ENCODE measurements at regions not wholly inside any gene's neighbourhood (a gene's known extent, or its start where the extent isn't known, plus 50 kb on each side); places are given as distances from the start of the nearest gene placed in this dataset.

DNA sequence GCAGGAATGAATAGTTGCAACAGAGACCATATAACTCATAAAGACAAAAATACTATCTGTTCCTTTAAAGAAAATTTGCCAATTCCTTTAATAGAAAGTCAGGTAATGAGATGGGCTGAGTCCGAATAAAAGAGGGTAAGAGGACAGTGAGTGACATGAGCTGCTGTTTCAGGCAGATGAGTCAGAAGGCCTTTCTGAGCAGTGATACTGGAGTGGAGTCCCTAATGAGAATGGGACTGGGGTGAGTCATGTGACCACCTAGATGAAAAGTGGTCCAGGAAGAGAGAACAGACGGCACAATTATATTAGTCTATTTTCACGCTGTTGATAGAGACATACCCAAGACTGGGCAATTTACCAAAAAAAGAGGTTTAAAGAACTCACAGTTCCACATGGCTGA lies 393.7 kb downstream of the BCL11B start:
- no peak overlapping the region for H2BK12ac ChIP-seq (ENCODE audit: low read length)
- H3K23ac ChIP-seq (ENCODE audit: low read length) = no peak overlapping the region
- H2AFZ ChIP-seq (ENCODE audit: insufficient read depth, low read length, poor library complexity) = no peak overlapping the region
- H2AK5ac ChIP-seq (ENCODE audit: low read length) = no peak overlapping the region
- DNase-seq = no peak
- no peak overlapping the region for H4K8ac ChIP-seq (ENCODE audit: low read depth, low read length)
- H3K18ac ChIP-seq (ENCODE audit: low read length) = no peak overlapping the region
- H4K91ac ChIP-seq (ENCODE audit: low read depth, low read length) = no peak overlapping the region
- H4K12ac ChIP-seq (ENCODE audit: low read depth, low read length) = no peak overlapping the region
- no peaks in the 10 kb centered on the region for H3K79me2 ChIP-seq (ENCODE audit: control insufficient read depth, insufficient read depth, low read length, poor library complexity)
- H3K4ac ChIP-seq (ENCODE audit: low read depth, low read length) = no peak overlapping the region
- H2BK120ac ChIP-seq (ENCODE audit: insufficient read depth, low read length, poor library complexity) = no peak overlapping the region
- H3K4me3 ChIP-seq (ENCODE audit: low read depth, low read length) = no peak overlapping the region
- H3K4me1 ChIP-seq (ENCODE audit: control insufficient read depth in 1 of 2, insufficient read depth in 2 of 2, low read length in 2 of 2) = no peaks in the 10 kb centered on the region
- WGBS (ENCODE audit: extremely low coverage, insufficient coverage, insufficient read length) = no CpG with 5 or more reads among the region's 3 CpGs
- no peaks in the 10 kb centered on the region for H3K9me3 ChIP-seq (ENCODE audit: insufficient read depth, low read depth, low read length)
- H2BK5ac ChIP-seq (ENCODE audit: low read depth, low read length, poor library complexity) = no peak overlapping the region
- no peaks in the 10 kb centered on the region for H3K36me3 ChIP-seq (ENCODE audit: control insufficient read depth in 1 of 2, insufficient read depth in 2 of 2, low read length in 2 of 2)
- no peaks in the 10 kb centered on the region for H3K27me3 ChIP-seq (ENCODE audit: insufficient read depth, low read length)
- H3K14ac ChIP-seq (ENCODE audit: low read length) = no peak overlapping the region
- H3K9ac ChIP-seq (ENCODE audit: low read length) = no peak overlapping the region
- no peak overlapping the region for H3K27ac ChIP-seq (ENCODE audit: low read depth, low read length)
- H3K79me1 ChIP-seq (ENCODE audit: low read length) = no peaks in the 10 kb centered on the region
- no peak overlapping the region for H3K4me2 ChIP-seq (ENCODE audit: low read length)

DNA sequence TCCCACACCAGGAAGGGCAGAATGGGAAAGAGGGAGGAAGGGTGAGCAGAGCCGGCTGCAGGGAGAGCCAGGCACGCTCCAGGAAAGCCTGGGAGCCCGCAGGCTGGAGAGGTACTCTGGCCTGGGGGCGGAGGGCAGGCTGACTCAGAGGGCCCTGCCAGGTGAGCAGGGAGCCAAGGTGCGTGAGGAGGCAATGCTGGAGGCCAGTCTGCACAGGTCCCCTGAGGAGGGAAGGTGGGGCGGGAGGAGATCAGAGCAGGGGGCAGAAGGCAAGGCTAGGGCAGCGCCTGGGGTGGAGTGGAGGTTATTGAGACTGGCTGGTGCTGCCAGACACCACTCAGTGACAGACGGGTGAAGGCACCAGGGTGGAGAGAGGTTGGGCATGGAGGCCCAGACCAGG lies 385.0 kb downstream of the BCL11B start:
- Histone ChIP-seq H3K4me1 (ENCODE audit: control insufficient read depth in 1 of 2, insufficient read depth in 2 of 2, low read length in 2 of 2) (peaks cover 2 to 5% of the 10 kb centered on the region in 2 experiments), H2BK5ac (ENCODE audit: low read depth, low read length, poor library complexity) (no peak overlapping the region), H4K8ac (ENCODE audit: low read depth, low read length) (no peak overlapping the region), H4K12ac (ENCODE audit: low read depth, low read length) (no peak overlapping the region), H3K36me3 (ENCODE audit: control insufficient read depth in 1 of 2, insufficient read depth in 2 of 2, low read length in 2 of 2) (no peaks in the 10 kb centered on the region), H4K91ac (ENCODE audit: low read depth, low read length) (no peak overlapping the region), H3K27me3 (ENCODE audit: insufficient read depth, low read length) (no peaks in the 10 kb centered on the region), H2AFZ (ENCODE audit: insufficient read depth, low read length, poor library complexity) (no peak overlapping the region), H3K4me2 (ENCODE audit: low read length) (no peak overlapping the region), H3K23ac (ENCODE audit: low read length) (no peak overlapping the region), H3K18ac (ENCODE audit: low read length) (no peak overlapping the region), H3K4ac (ENCODE audit: low read depth, low read length) (no peak overlapping the region), H3K4me3 (ENCODE audit: low read depth, low read length) (no peak overlapping the region), H3K79me2 (ENCODE audit: control insufficient read depth, insufficient read depth, low read length, poor library complexity) (no peaks in the 10 kb centered on the region), H3K9me3 (ENCODE audit: insufficient read depth, low read depth, low read length) (peaks cover 4% of the 10 kb centered on the region), H3K27ac (ENCODE audit: low read depth, low read length) (no peak overlapping the region), H3K9ac (ENCODE audit: low read length) (no peak overlapping the region), H2AK5ac (ENCODE audit: low read length) (no peak overlapping the region), H2BK120ac (ENCODE audit: insufficient read depth, low read length, poor library complexity) (no peak overlapping the region), H3K14ac (ENCODE audit: low read length) (no peak overlapping the region), H2BK12ac (ENCODE audit: low read length) (no peak overlapping the region), H3K79me1 (ENCODE audit: low read length) (no peaks in the 10 kb centered on the region)
- DNase-seq = peak; percentile 43 to 52
- WGBS (ENCODE audit: extremely low coverage, insufficient coverage, insufficient read length) = no CpG with 5 or more reads among the region's 8 CpGs

- no peak overlapping the region for H3K4me3 ChIP-seq (ENCODE audit: low read depth, low read length)
Measured at GRCh38 chr14:98888281-98888680, 383.7 kb downstream of the BCL11B start.

DNA sequence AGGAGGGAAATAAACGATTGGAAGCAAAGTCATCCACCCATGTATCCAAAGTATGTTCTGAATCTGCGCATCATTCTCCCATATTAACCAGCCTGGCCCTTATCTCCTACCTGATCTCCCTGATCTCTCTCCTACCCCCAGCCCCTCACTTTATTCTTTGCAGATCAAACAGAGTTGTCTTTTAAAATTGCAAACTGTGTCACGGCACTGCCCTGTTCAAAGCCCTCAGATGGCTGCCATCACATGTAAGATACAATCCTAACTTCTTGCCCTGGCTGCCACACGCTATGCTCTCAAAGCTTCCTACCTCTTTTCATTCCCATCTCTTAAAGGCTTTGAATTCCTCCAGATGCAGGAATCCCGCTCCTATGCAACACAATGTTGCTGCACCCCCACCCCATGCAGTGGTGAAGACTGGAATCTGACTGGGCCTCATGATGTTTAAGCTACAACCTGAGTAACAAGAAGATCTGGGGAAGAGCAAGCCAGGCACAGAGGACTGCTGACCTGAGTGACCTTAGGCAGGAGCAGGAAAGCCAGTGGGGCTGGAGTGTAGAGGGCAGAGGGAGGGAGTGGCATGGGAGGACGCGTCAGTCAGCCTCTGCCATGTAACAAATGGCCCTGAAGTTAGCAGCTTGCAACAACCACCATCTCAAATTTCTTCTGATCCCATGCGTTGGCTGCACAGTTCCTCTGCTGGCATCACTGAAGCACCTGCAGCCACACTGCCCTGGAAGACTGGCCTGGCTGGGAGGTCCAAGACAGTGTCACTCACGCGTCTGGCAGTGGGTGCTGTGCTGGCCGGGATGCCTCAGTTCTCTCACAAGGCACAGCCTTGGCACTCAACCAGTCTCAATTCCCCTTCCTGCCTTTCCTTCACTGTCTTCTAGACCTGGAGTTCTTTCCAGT lies 382.8 kb downstream of the BCL11B start:
- Histone ChIP-seq H2BK120ac (ENCODE audit: insufficient read depth, low read length, poor library complexity) (no peak overlapping the region), H3K4ac (ENCODE audit: low read depth, low read length) (no peak overlapping the region), H3K23ac (ENCODE audit: low read length) (no peak overlapping the region), H2AFZ (ENCODE audit: insufficient read depth, low read length, poor library complexity) (no peak overlapping the region), H2BK5ac (ENCODE audit: low read depth, low read length, poor library complexity) (no peak overlapping the region), H3K4me3 (ENCODE audit: low read depth, low read length) (no peak overlapping the region), H4K8ac (ENCODE audit: low read depth, low read length) (no peak overlapping the region), H3K14ac (ENCODE audit: low read length) (no peak overlapping the region), H3K79me1 (ENCODE audit: low read length) (no peaks in the 10 kb centered on the region), H3K4me2 (ENCODE audit: low read length) (no peak overlapping the region), H3K9ac (ENCODE audit: low read length) (no peak overlapping the region), H4K12ac (ENCODE audit: low read depth, low read length) (no peak overlapping the region), H3K27me3 (ENCODE audit: insufficient read depth, low read length) (no peaks in the 10 kb centered on the region), H3K36me3 (ENCODE audit: control insufficient read depth in 1 of 2, insufficient read depth in 2 of 2, low read length in 2 of 2) (no peaks in the 10 kb centered on the region), H4K91ac (ENCODE audit: low read depth, low read length) (no peak overlapping the region), H3K9me3 (ENCODE audit: insufficient read depth, low read depth, low read length) (peaks cover 4% of the 10 kb centered on the region), H3K18ac (ENCODE audit: low read length) (no peak overlapping the region), H3K79me2 (ENCODE audit: control insufficient read depth, insufficient read depth, low read length, poor library complexity) (no peaks in the 10 kb centered on the region), H2AK5ac (ENCODE audit: low read length) (no peak overlapping the region), H2BK12ac (ENCODE audit: low read length) (no peak overlapping the region), H3K4me1 (ENCODE audit: control insufficient read depth in 1 of 2, insufficient read depth in 2 of 2, low read length in 2 of 2) (peaks cover 2 to 5% of the 10 kb centered on the region in 2 experiments), H3K27ac (ENCODE audit: low read depth, low read length) (no peak overlapping the region)
- DNase-seq = no peak
- no CpG with 5 or more reads among the region's 11 CpGs for WGBS (ENCODE audit: extremely low coverage, insufficient coverage, insufficient read length)

More at GRCh38 chr14:98888281-98888680, 383.7 kb downstream of the BCL11B start:
- Histone ChIP-seq H3K36me3 (ENCODE audit: control insufficient read depth in 1 of 2, insufficient read depth in 2 of 2, low read length in 2 of 2) (no peaks in the 10 kb centered on the region), H2AFZ (ENCODE audit: insufficient read depth, low read length, poor library complexity) (no peak overlapping the region), H2BK5ac (ENCODE audit: low read depth, low read length, poor library complexity) (no peak overlapping the region), H3K79me2 (ENCODE audit: control insufficient read depth, insufficient read depth, low read length, poor library complexity) (no peaks in the 10 kb centered on the region), H3K14ac (ENCODE audit: low read length) (no peak overlapping the region), H3K9ac (ENCODE audit: low read length) (no peak overlapping the region), H3K9me3 (ENCODE audit: insufficient read depth, low read depth, low read length) (peaks cover 4% of the 10 kb centered on the region), H3K4me1 (ENCODE audit: control insufficient read depth in 1 of 2, insufficient read depth in 2 of 2, low read length in 2 of 2) (peaks cover 2 to 5% of the 10 kb centered on the region in 2 experiments), H4K12ac (ENCODE audit: low read depth, low read length) (no peak overlapping the region), H2BK12ac (ENCODE audit: low read length) (no peak overlapping the region), H4K91ac (ENCODE audit: low read depth, low read length) (no peak overlapping the region), H4K8ac (ENCODE audit: low read depth, low read length) (no peak overlapping the region), H2BK120ac (ENCODE audit: insufficient read depth, low read length, poor library complexity) (no peak overlapping the region), H3K18ac (ENCODE audit: low read length) (no peak overlapping the region), H3K4ac (ENCODE audit: low read depth, low read length) (no peak overlapping the region), H3K79me1 (ENCODE audit: low read length) (no peaks in the 10 kb centered on the region), H3K4me2 (ENCODE audit: low read length) (no peak overlapping the region), H3K23ac (ENCODE audit: low read length) (no peak overlapping the region), H2AK5ac (ENCODE audit: low read length) (no peak overlapping the region), H3K27me3 (ENCODE audit: insufficient read depth, low read length) (no peaks in the 10 kb centered on the region), H3K27ac (ENCODE audit: low read depth, low read length) (no peak overlapping the region)
- DNase-seq = no peak
- WGBS (ENCODE audit: extremely low coverage, insufficient coverage, insufficient read length) = no CpG with 5 or more reads among the region's 3 CpGs
